HG03159 (cell line): ENCODE measurements at regions not wholly inside any gene's neighbourhood (a gene's known extent, or its start where the extent isn't known, plus 50 kb on each side); places are given as distances from the start of the nearest gene placed in this dataset.

Experiments
- ATAC-seq: cut with Tn5 transposase; IDR thresholded peaks from one replicate; pipeline ENCODE4 v1.9.1; 2021; ENCODE audit warnings: mild to moderate bottlenecking, moderate library complexity; ENCODE audit not compliant: unreplicated experiment

DNA sequence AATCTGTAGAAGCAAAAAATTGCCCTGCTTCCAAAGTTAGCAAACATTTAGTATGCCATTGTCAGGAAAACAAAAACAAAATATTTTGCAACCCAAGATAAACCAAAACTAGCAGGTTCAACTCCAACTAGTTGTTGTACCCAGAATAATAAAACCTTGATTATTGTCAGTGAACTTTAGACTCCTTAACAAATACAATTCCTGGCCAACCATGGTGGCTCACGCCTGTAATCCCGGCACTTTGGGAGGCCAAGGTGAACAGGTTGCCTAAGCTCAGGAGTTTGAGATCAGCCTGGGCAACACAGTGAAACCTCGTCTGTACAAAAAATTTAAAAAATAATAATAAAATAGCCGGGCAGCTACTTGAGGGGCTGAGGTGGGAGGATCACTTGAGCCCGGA is 53.6 kb upstream of the EPCAM start:
- ATAC-seq = no peak

- no peak for ATAC-seq
These were observed 55.4 kb upstream of the EPCAM start for GRCh38 chr2:47313728-47314127.

DNA sequence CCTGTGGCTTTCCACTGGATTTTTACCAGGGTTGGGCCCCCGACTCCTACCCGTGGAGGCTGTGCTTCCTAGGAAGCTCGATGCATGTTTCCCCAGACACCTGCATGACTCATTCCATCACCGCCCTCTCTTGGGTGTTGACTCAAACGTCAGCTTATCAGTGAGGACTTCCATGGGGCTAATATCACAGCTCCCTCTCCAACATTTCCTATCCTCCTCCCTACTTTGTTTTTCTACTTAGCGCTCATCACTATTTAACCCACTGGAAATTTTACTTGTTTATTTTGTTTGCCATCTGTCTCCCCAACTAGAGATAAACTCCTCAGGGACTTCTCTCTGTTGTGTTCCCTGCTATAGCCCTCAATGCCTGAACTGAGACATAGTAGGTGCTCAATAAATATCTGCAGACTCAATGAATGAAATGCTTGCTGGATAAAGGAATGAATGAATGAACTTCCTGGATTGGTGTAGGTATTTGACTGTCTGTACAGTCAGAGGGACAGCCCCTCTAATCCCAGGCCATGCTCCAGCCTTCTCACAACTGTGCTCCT is 55.9 kb upstream of the EPCAM start:
- no peak for ATAC-seq

DNA sequence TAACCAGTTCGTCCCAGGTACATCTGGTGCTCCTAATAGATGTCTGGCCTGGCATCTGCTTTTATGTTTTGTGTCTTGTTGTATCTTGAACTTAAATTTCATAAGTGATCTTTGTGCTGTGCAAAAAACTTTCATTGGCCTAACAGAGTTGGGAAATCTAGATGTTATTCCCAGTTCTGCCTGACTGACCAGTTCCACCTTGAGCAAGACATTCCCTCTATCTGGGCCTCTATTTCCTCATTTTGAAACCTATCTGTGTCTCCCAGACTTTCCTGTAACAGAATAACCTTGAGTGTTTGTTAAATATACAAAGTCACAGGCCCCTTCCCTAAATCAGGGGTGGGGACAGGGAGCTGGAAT is 56.6 kb upstream of the EPCAM start:
- no peak for ATAC-seq

- ATAC-seq = no peak
These were observed 57.2 kb upstream of the EPCAM start for GRCh38 chr2:47311764-47312490.

- ATAC-seq = peak; percentile 7
These were observed 58.1 kb upstream of the EPCAM start for GRCh38 chr2:47310801-47311560.

- ATAC-seq = peak; percentile 80
These were observed 58.9 kb upstream of the EPCAM start for GRCh38 chr2:47309952-47310800.

- ATAC-seq = peak; percentile 4
These were observed 59.6 kb upstream of the EPCAM start for GRCh38 chr2:47309472-47309951.

- ATAC-seq = no peak
These were observed 62.0 kb upstream of the EPCAM start for GRCh38 chr2:47307066-47307465.

DNA sequence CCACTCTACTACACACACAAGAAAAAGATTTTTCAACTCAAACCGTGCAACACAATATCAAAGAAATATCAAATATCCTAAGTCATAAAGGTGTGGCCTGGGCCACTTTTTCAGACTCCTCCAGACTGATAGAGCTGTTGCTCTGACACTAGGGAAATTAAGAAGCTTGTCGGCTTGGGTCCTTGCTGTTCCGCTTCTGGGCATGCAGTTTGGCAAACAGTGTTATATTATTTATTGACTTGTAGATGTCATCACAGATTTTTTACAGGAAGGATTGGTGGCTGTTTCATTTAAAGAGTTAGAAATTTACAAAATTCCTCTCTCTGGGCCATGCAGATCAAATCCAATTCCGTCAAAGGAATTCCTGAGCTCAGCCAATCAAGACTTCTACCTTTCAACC is 64.5 kb upstream of the EPCAM start:
- ATAC-seq = no peak

GRCh38 chr2:47303341-47304148 is 65.6 kb upstream of the EPCAM start:
- ATAC-seq = no peak

- no peak for ATAC-seq
These were observed 66.8 kb upstream of the EPCAM start for GRCh38 chr2:47302308-47302707.

DNA sequence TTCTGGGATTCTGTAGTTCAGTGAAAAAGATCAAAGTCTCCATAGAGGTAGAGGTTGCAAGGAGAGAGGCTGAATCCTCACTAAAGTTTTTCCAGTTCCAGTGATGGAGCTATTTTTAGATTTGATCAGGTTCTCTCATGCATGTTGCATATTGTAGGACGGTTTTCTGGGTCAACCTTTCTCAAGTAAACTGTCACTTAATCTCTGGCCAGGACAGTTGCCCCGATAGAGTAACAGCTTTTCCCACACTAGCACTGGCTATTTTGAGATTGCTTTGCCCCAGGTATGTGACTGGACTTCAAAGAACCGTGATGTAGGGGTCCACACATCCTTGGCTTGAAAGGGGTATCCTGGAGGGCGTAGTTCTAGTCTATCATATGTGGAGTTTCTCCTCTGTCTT is 67.4 kb upstream of the EPCAM start:
- ATAC-seq = no peak

DNA sequence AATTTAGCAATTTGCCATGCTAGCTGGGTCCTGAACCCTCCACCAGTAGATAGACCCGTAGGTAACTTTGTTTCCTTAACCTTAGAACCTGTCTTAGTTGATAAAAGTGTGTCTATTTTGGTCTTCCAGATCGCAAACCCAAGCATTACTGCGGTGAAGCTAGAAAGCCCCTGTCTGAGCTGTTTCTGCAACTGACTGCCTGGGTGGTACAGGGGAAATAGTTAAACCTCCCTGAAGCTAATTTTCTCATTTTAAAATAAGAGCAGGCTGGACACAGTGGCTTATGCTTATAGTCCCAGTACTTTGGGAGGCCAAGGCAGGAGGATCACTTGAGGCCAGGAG is 67.9 kb upstream of the EPCAM start:
- ATAC-seq = peak; percentile 79

GRCh38 chr2:47300609-47301276 is 68.4 kb upstream of the EPCAM start:
- peak; percentile 66 for ATAC-seq

DNA sequence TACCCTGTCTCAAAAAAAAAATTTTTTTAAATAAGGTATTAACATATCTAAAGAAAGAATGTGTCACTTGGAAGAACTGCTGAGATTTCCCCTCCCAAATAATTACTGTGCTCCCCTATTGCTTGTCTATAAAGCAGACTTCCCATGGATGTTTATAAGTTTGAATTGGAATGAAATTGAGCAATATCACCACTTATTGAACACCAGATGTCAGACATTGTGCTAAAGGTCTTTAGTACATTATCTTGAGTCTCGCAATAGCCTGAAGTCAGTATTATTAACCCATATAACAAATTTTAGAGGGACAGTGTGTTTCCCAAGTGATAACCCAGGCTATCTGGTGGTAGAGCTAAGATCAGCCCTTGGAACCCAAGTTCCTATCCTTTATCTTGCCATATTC is 69.0 kb upstream of the EPCAM start:
- no peak for ATAC-seq

DNA sequence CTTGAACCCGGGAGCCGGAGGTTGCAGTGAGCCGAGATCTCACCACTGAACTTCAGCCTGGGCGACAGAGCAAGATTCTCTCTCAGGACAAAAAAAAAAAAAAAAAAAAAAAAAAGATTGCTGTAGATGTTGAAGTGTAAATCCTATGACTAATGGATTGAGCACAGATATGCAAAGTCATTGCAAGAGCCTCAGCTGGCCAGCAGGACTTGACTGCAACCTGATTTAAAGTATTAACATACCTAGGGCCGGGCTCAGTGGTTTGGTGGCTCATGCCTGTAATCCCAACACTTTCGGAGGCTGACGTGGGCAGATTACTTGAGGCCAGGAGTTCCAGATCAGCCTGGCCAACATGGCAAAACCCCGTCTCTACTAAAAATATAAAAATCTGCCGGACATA is 69.6 kb upstream of the EPCAM start:
- no peak for ATAC-seq

GRCh38 chr2:47298771-47299170 is 70.3 kb upstream of the EPCAM start:
- no peak for ATAC-seq

DNA sequence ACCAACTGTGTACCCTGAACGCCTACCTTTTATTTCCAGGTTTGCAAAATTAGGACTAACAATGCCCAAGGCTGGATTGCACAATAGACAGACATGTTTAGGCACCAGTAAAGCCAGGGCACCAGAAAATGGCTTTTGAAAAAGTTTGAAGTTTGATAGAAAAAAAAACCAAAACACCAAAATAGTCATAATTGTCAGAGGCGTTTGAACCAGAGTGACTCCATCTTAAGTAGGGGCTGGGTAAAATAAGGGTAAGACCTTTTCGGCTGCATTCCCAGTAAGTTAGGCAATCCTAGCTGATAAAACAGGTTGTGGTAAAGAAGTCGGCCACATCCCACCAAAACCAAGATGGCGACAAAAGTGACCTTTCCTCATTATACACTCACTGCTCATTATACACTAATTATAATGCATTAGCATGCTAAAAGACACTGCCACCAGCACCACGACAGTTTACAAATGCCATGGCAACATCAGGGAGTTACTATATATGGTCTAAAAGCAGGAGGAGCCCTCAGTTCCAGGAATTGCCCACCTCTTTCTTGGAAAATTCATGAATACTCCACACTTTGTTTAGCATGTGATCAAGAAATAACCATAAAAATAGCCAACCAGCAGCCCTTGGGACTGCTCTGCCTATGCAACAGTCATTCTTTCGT is 71.2 kb upstream of the EPCAM start:
- ATAC-seq = no peak
